Testis (tissue), 2 donors: ENCODE measurements at regions not wholly inside any gene's neighbourhood (a gene's known extent, or its start where the extent isn't known, plus 50 kb on each side); places are given as distances from the start of the nearest gene placed in this dataset.

ENCODE experiments used
- POLR2A ChIP-seq: fragments of 450-650 bp; IDR thresholded peaks from one replicate; pipeline ENCODE4 v1.6.1; 2017; ENCODE audit warnings: antibody characterized with exemption, mild to moderate bottlenecking, moderate library complexity
- TF ChIP-seq, protein P1 (sequence below), 3 experiments: fragments of 450-650 bp in 2 of 3; fragments of 200-600 bp in 1 of 3; sonication (generic) in 1 of 3; IDR thresholded peaks; one replicate each; pipeline ENCODE4 v1.5.1; 2016 to 2019; ENCODE audit warnings: antibody characterized with exemption in 3 of 3, mild to moderate bottlenecking in 2 of 3, moderate library complexity in 1 of 3

DNA sequence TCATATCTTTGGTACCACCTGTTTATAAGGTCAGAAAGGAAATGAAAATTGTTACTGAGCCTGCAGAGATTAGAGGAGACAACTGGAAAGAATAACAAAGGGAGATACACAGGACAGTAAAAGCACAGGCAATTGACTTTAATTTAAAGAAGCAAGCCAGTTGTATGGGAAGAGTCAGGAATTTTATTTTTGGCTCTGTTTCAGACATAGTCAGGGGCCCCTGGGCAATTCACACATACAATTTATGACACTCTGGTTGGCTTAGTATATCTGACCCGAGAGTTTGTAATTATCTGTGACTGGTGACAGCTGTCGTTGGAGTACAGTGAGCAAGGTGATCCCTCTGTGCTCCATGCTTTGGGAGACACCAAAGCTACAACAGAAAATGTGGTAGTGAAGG, 591.9 kb upstream of the NECTIN3 start:
- TF ChIP-seq, protein P1, sequence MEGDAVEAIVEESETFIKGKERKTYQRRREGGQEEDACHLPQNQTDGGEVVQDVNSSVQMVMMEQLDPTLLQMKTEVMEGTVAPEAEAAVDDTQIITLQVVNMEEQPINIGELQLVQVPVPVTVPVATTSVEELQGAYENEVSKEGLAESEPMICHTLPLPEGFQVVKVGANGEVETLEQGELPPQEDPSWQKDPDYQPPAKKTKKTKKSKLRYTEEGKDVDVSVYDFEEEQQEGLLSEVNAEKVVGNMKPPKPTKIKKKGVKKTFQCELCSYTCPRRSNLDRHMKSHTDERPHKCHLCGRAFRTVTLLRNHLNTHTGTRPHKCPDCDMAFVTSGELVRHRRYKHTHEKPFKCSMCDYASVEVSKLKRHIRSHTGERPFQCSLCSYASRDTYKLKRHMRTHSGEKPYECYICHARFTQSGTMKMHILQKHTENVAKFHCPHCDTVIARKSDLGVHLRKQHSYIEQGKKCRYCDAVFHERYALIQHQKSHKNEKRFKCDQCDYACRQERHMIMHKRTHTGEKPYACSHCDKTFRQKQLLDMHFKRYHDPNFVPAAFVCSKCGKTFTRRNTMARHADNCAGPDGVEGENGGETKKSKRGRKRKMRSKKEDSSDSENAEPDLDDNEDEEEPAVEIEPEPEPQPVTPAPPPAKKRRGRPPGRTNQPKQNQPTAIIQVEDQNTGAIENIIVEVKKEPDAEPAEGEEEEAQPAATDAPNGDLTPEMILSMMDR (IDR thresholded peaks at IDR 0.05) = no peak
- no peak for TF ChIP-seq POLR2A
